ENCODE measurements at regions not wholly inside any gene's neighbourhood (a gene's known extent, or its start where the extent isn't known, plus 50 kb on each side); places are given as distances from the start of the nearest gene placed in this dataset.

GRCh38 chr9:109556786-109557185, 58.7 kb upstream of the PTPN3 start:
- H3K23ac ChIP-seq (ENCODE audit: low read depth, low read length, poor library complexity) = no peak overlapping the region
- no peak overlapping the region for H2BK120ac ChIP-seq (ENCODE audit: low read depth, low read length)
- H3K4me3 ChIP-seq (ENCODE audit: low read length in 2 of 2) = no peak overlapping the region
- no peaks in the 10 kb centered on the region for H3K36me3 ChIP-seq (replicated peaks in 1 of 2; ENCODE audit: control insufficient read depth in 2 of 2, insufficient read depth in 2 of 2, low read length in 2 of 2)
- no peak overlapping the region for H4K91ac ChIP-seq (ENCODE audit: low read depth, low read length, poor library complexity)
- no peak overlapping the region for H2BK5ac ChIP-seq (ENCODE audit: low read length)
- no peak overlapping the region for H3K4me2 ChIP-seq (ENCODE audit: insufficient read depth, low read length, poor library complexity, severe bottlenecking)
- H3K18ac ChIP-seq (ENCODE audit: low read length) = peak overlapping the region; percentile 22
- no peak for DNase-seq (ENCODE audit: low spot score)
- no peak overlapping the region for H3K4ac ChIP-seq (ENCODE audit: low read length)
- H2AK5ac ChIP-seq (ENCODE audit: low read depth, low read length) = no peak overlapping the region
- H2BK12ac ChIP-seq (ENCODE audit: low read length) = no peak overlapping the region
- H3K9ac ChIP-seq (ENCODE audit: low read depth, low read length, poor library complexity) = no peak overlapping the region
- H2AFZ ChIP-seq (ENCODE audit: low read length) = no peak overlapping the region
- H3K27me3 ChIP-seq (ENCODE audit: control insufficient read depth in 3 of 3, insufficient read depth in 3 of 3, low read depth in 1 of 3, low read length in 3 of 3) = no peaks in the 10 kb centered on the region
- no peak overlapping the region for H4K8ac ChIP-seq (ENCODE audit: low read depth, low read length)
- H3K14ac ChIP-seq (ENCODE audit: low read length) = no peak overlapping the region
- peaks cover 2 to 5% of the 10 kb centered on the region in 2 donors for H3K4me1 ChIP-seq (ENCODE audit: control insufficient read depth in 2 of 2, insufficient read depth in 1 of 2, low read depth in 1 of 2, low read length in 2 of 2)
- no peak overlapping the region for H3K27ac ChIP-seq (replicated peaks; ENCODE audit: low read length)
- H2BK15ac ChIP-seq (ENCODE audit: low read length) = no peak overlapping the region
- no peaks in the 10 kb centered on the region for H3K79me1 ChIP-seq (ENCODE audit: low read depth, low read length)
- WGBS, 2 donors (ENCODE audit: extremely low coverage in 2 of 2, insufficient read length in 2 of 2, insufficient replicate concordance in 1 of 2) = no CpG with 5 or more reads among the region's 3 CpGs
- no peaks in the 10 kb centered on the region for H3K9me3 ChIP-seq (replicated peaks in 1 of 2; ENCODE audit: control insufficient read depth in 2 of 2, insufficient read depth in 1 of 2, low read depth in 1 of 2, low read length in 2 of 2)

GRCh38 chr9:109557481-109557880, 59.4 kb upstream of the PTPN3 start:
- Histone ChIP-seq H3K4ac (ENCODE audit: low read length) (no peak overlapping the region), H2AFZ (ENCODE audit: low read length) (no peak overlapping the region), H2BK5ac (ENCODE audit: low read length) (no peak overlapping the region), H3K14ac (ENCODE audit: low read length) (no peak overlapping the region), H3K79me1 (ENCODE audit: low read depth, low read length) (no peaks in the 10 kb centered on the region), H3K4me3 (ENCODE audit: low read length in 2 of 2) (no peak overlapping the region), H3K27me3 (ENCODE audit: control insufficient read depth in 3 of 3, insufficient read depth in 3 of 3, low read depth in 1 of 3, low read length in 3 of 3) (no peaks in the 10 kb centered on the region), H2BK120ac (ENCODE audit: low read depth, low read length) (no peak overlapping the region), H3K23ac (ENCODE audit: low read depth, low read length, poor library complexity) (no peak overlapping the region), H3K36me3 (replicated peaks in 1 of 2; ENCODE audit: control insufficient read depth in 2 of 2, insufficient read depth in 2 of 2, low read length in 2 of 2) (no peaks in the 10 kb centered on the region), H4K8ac (ENCODE audit: low read depth, low read length) (no peak overlapping the region), H2AK5ac (ENCODE audit: low read depth, low read length) (no peak overlapping the region), H3K4me2 (ENCODE audit: insufficient read depth, low read length, poor library complexity, severe bottlenecking) (no peak overlapping the region), H2BK12ac (ENCODE audit: low read length) (no peak overlapping the region), H4K91ac (ENCODE audit: low read depth, low read length, poor library complexity) (no peak overlapping the region), H3K27ac (replicated peaks; ENCODE audit: low read length) (no peak overlapping the region), H3K9ac (ENCODE audit: low read depth, low read length, poor library complexity) (no peak overlapping the region), H3K4me1 (ENCODE audit: control insufficient read depth in 2 of 2, insufficient read depth in 1 of 2, low read depth in 1 of 2, low read length in 2 of 2) (peaks cover 2 to 5% of the 10 kb centered on the region in 2 donors), H3K9me3 (replicated peaks in 1 of 2; ENCODE audit: control insufficient read depth in 2 of 2, insufficient read depth in 1 of 2, low read depth in 1 of 2, low read length in 2 of 2) (no peaks in the 10 kb centered on the region), H3K18ac (ENCODE audit: low read length) (no peak overlapping the region), H2BK15ac (ENCODE audit: low read length) (no peak overlapping the region)
- WGBS, 2 donors (ENCODE audit: extremely low coverage in 2 of 2, insufficient read length in 2 of 2, insufficient replicate concordance in 1 of 2) = no CpG with 5 or more reads among the region's 6 CpGs
- DNase-seq (ENCODE audit: low spot score) = no peak

DNA sequence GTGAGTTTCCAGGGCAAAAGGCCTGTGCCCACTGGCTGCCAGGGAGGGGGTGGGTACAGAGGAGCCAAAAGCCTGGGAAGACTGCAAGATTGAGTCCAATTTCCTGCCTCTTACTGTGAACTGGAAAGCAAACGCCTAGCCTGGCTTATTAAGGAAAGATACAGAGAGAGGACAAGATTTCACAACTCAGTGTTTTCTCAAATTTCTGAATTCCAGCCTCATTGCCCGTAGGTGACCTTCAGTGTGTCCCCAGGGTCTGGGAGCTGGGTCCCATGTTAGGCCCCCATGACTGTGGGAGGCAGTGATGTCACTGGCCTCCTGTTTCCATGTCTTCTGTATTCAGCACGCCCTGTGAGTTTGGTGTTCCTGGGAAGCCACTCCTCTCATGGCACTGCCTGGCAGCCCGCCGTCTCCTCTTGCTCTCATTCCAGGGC, 60.6 kb upstream of the PTPN3 start:
- no peak overlapping the region for H4K8ac ChIP-seq (ENCODE audit: low read depth, low read length)
- no peak overlapping the region for H3K14ac ChIP-seq (ENCODE audit: low read length)
- WGBS, 2 donors (ENCODE audit: extremely low coverage in 2 of 2, insufficient read length in 2 of 2, insufficient replicate concordance in 1 of 2) = no CpG with 5 or more reads among the region's 5 CpGs

DNA sequence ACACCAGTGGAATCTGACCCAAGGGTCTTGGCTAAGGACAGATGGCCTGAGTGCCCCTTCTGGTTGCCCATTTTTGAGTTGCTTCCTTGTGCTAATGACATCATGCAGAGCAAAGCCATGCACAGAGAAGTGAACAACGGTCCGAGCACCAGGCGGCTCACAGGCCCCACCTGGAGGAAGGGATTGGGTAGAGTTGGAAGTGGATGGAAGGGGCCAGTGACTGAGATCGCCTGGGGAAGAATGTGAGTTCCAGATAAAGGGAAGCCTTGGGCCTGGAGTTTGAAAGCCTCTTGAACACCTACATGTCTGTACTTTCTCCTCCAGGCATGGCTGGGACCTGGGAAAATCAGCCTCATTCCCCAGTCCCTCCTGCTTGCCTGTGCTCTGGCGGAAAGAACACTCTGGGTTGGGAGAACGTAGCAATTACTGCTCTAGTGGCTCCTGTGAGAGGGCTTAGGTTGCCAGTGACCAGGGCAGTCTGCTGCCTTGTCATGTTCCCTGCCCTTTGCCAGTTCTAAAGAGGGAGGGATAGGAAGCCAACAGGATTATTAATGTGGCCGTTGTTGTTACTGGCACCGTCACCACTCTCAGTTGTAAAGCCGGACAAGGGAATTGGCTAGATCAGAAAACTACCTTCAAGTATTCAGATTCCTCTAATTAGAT, 62.5 kb upstream of the PTPN3 start:
- Histone ChIP-seq H3K27ac (replicated peaks; ENCODE audit: low read length) (no peak overlapping the region), H3K4ac (ENCODE audit: low read length) (no peak overlapping the region), H2AK5ac (ENCODE audit: low read depth, low read length) (no peak overlapping the region), H3K18ac (ENCODE audit: low read length) (no peak overlapping the region), H3K4me1 (ENCODE audit: control insufficient read depth in 2 of 2, insufficient read depth in 1 of 2, low read depth in 1 of 2, low read length in 2 of 2) (peaks cover 2 to 5% of the 10 kb centered on the region in 2 donors), H4K91ac (ENCODE audit: low read depth, low read length, poor library complexity) (no peak overlapping the region), H3K4me3 (ENCODE audit: low read length in 2 of 2) (no peak overlapping the region), H2AFZ (ENCODE audit: low read length) (no peak overlapping the region), H3K9ac (ENCODE audit: low read depth, low read length, poor library complexity) (no peak overlapping the region), H3K27me3 (ENCODE audit: control insufficient read depth in 3 of 3, insufficient read depth in 3 of 3, low read depth in 1 of 3, low read length in 3 of 3) (no peaks in the 10 kb centered on the region), H3K9me3 (replicated peaks in 1 of 2; ENCODE audit: control insufficient read depth in 2 of 2, insufficient read depth in 1 of 2, low read depth in 1 of 2, low read length in 2 of 2) (no peaks in the 10 kb centered on the region), H2BK120ac (ENCODE audit: low read depth, low read length) (no peak overlapping the region), H2BK5ac (ENCODE audit: low read length) (no peak overlapping the region), H3K14ac (ENCODE audit: low read length) (no peak overlapping the region), H4K8ac (ENCODE audit: low read depth, low read length) (no peak overlapping the region), H3K36me3 (replicated peaks in 1 of 2; ENCODE audit: control insufficient read depth in 2 of 2, insufficient read depth in 2 of 2, low read length in 2 of 2) (no peaks in the 10 kb centered on the region), H3K79me1 (ENCODE audit: low read depth, low read length) (no peaks in the 10 kb centered on the region), H2BK15ac (ENCODE audit: low read length) (no peak overlapping the region), H2BK12ac (ENCODE audit: low read length) (no peak overlapping the region), H3K23ac (ENCODE audit: low read depth, low read length, poor library complexity) (no peak overlapping the region), H3K4me2 (ENCODE audit: insufficient read depth, low read length, poor library complexity, severe bottlenecking) (no peak overlapping the region)
- no peak for DNase-seq (ENCODE audit: low spot score)
- WGBS, 2 donors (ENCODE audit: extremely low coverage in 2 of 2, insufficient read length in 2 of 2, insufficient replicate concordance in 1 of 2) = no CpG with 5 or more reads among the region's 9 CpGs

More for the DNA sequence above, 60.6 kb upstream of the PTPN3 start:
- no peak overlapping the region for H4K91ac ChIP-seq (ENCODE audit: low read depth, low read length, poor library complexity)
- no peak overlapping the region for H3K9ac ChIP-seq (ENCODE audit: low read depth, low read length, poor library complexity)
- H3K9me3 ChIP-seq (replicated peaks in 1 of 2; ENCODE audit: control insufficient read depth in 2 of 2, insufficient read depth in 1 of 2, low read depth in 1 of 2, low read length in 2 of 2) = no peaks in the 10 kb centered on the region
- no peak overlapping the region for H2AFZ ChIP-seq (ENCODE audit: low read length)
- H3K79me1 ChIP-seq (ENCODE audit: low read depth, low read length) = no peaks in the 10 kb centered on the region
- no peak overlapping the region for H3K4me3 ChIP-seq (ENCODE audit: low read length in 2 of 2)
- H3K23ac ChIP-seq (ENCODE audit: low read depth, low read length, poor library complexity) = no peak overlapping the region
- H3K4ac ChIP-seq (ENCODE audit: low read length) = no peak overlapping the region
- no peak overlapping the region for H3K4me2 ChIP-seq (ENCODE audit: insufficient read depth, low read length, poor library complexity, severe bottlenecking)
- no peak overlapping the region for H2BK5ac ChIP-seq (ENCODE audit: low read length)
- H3K27me3 ChIP-seq (ENCODE audit: control insufficient read depth in 3 of 3, insufficient read depth in 3 of 3, low read depth in 1 of 3, low read length in 3 of 3) = no peaks in the 10 kb centered on the region
- no peak overlapping the region for H3K18ac ChIP-seq (ENCODE audit: low read length)
- H3K36me3 ChIP-seq (replicated peaks in 1 of 2; ENCODE audit: control insufficient read depth in 2 of 2, insufficient read depth in 2 of 2, low read length in 2 of 2) = no peaks in the 10 kb centered on the region
- no peak overlapping the region for H3K27ac ChIP-seq (replicated peaks; ENCODE audit: low read length)
- DNase-seq (ENCODE audit: low spot score) = no peak
- no peak overlapping the region for H2BK12ac ChIP-seq (ENCODE audit: low read length)
- H3K4me1 ChIP-seq (ENCODE audit: control insufficient read depth in 2 of 2, insufficient read depth in 1 of 2, low read depth in 1 of 2, low read length in 2 of 2) = peaks cover 2 to 5% of the 10 kb centered on the region in 2 donors
- H2BK15ac ChIP-seq (ENCODE audit: low read length) = no peak overlapping the region
- no peak overlapping the region for H2BK120ac ChIP-seq (ENCODE audit: low read depth, low read length)
- H2AK5ac ChIP-seq (ENCODE audit: low read depth, low read length) = no peak overlapping the region

Data from neuronal stem cell (in vitro differentiated cells).